Panc1 (cell line): ENCODE measurements at regions not wholly inside any gene's neighbourhood (a gene's known extent, or its start where the extent isn't known, plus 50 kb on each side); places are given as distances from the start of the nearest gene placed in this dataset.

Source experiments
- ATAC-seq: fragments of 200-7000 bp; cut with Tn5 transposase; 2 replicates; pipeline ENCODE4 v1.9.1; 2020; ENCODE audit warnings: mild to moderate bottlenecking, moderate library complexity
- BruUV-seq: library from RNA; stranded (reverse); fragments of 400-500 nt; replicated peaks from 2 replicates; lab custom pipeline; 2021; lab: Mats Ljungman, UMichigan
- CTCF ChIA-PET: fragments of 300-600 bp; sonication (Branson Sonifier 250); formaldehyde crosslinking; loops from one replicate; lab custom pipeline; 2022; ENCODE audit warnings: antibody characterized with exemption; lab: Charles Lee
- POLR2A ChIA-PET: fragments of 300-600 bp; sonication (Branson Sonifier 250); formaldehyde crosslinking; loops from one replicate; lab custom pipeline; 2022; ENCODE audit warnings: antibody characterized with exemption; lab: Charles Lee
- DNase-seq: peaks from one replicate; pipeline ENCODE4 v3.0.0-alpha.2; 2010; ENCODE audit warnings: low read depth, low spot score
- H3K27ac ChIP-seq: 2 replicates; pipeline ENCODE4 v1.5.1; 2011; ENCODE audit warnings: mild to moderate bottlenecking, low read length, inconsistent platforms
- H3K27me3 ChIP-seq: fragments of 200-500 bp; sonication (Bioruptor generic); 2 replicates; pipeline ENCODE4 v1.6.0; 2014; ENCODE audit warnings: low read length, inconsistent platforms; ENCODE audit not compliant: control insufficient read depth, insufficient read depth
- H3K36me3 ChIP-seq: fragments of 200-500 bp; sonication (Bioruptor generic); 2 replicates; pipeline ENCODE4 v1.5.1; 2014; ENCODE audit warnings: inconsistent platforms, mild to moderate bottlenecking, low read length, moderate library complexity; ENCODE audit not compliant: control insufficient read depth, insufficient read depth
- H3K4me1 ChIP-seq: 2 replicates; pipeline ENCODE4 v1.5.1; 2011; ENCODE audit warnings: inconsistent platforms, mild to moderate bottlenecking, low read length, moderate library complexity; ENCODE audit not compliant: control insufficient read depth, insufficient read depth
- H3K4me3 ChIP-seq, 2 experiments: 2 replicates each; pipeline ENCODE4 v1.5.1; 2011 to 2012; ENCODE audit warnings: low read depth in 2 of 2, low read length in 2 of 2, mild to moderate bottlenecking in 2 of 2, inconsistent platforms in 1 of 2, moderate library complexity in 1 of 2
- H3K9me3 ChIP-seq: fragments of 200-500 bp; sonication (Bioruptor generic); 2 replicates; pipeline ENCODE4 v1.5.1; 2014; ENCODE audit warnings: low read depth, mild to moderate bottlenecking, inconsistent platforms, low read length, moderate library complexity; ENCODE audit not compliant: control insufficient read depth, insufficient read depth
- POLR2AphosphoS5 ChIP-seq: IDR thresholded peaks from 2 replicates; pipeline ENCODE4 v1.6.1; 2012; ENCODE audit warnings: mild to moderate bottlenecking, low read depth, low read length, moderate library complexity
- SIN3A ChIP-seq: IDR thresholded peaks from 2 replicates; pipeline ENCODE4 v1.6.1; 2012; ENCODE audit warnings: low read depth, mild to moderate bottlenecking, low read length, moderate library complexity, borderline replicate concordance; ENCODE audit not compliant: insufficient read depth
- TCF7L2 ChIP-seq: IDR thresholded peaks from 2 replicates; pipeline ENCODE4 v1.6.1; 2011; ENCODE audit warnings: mild to moderate bottlenecking, low read depth, low read length, inconsistent platforms
- in situ Hi-C: cut with HindIII; loops from 2 replicates; pipeline ENCODE4 v1.10.0; 2016; ENCODE audit warnings: low sequenced_read_pairs, low pct_unique_long_range_greater_than_20kb
- intact Hi-C: fragments of 100-400 bp; cut with micrococcal nuclease; formaldehyde crosslinking; loops from one replicate; pipeline ENCODE4 v1.10.0; 2022; ENCODE audit not compliant: unreplicated experiment
- TF ChIP-seq, protein P1 (sequence below), 2 experiments: IDR thresholded peaks; 2 replicates each; pipeline ENCODE4 v1.6.1; 2011 to 2012; ENCODE audit warnings: low read depth in 2 of 2, control low read depth in 1 of 2, low read length in 1 of 2, mild to moderate bottlenecking in 1 of 2, moderate library complexity in 1 of 2; ENCODE audit not compliant: insufficient read depth in 1 of 2
- TF ChIP-seq, protein P2 (sequence below): fragments of 450-650 bp; IDR thresholded peaks from 2 replicates; pipeline ENCODE4 v1.5.1; 2017; ENCODE audit warnings: mild to moderate bottlenecking

DNA sequence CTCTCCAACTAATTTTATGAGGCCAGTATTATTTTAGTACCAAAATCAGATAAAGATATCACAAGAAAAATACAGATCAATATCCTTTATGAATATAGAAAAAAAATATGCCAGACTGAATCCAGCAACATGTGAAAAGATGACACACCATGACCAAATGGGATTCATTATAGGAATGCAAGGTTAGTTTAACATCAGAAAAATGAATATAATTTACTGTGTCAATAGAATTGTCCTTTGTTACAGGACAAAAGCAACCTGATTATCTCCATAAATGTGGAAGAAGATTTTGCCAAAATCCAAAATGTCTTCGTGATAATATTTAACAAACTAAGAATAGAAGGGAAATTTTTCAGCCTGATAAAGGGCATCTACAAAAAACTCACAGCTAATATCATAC, 66.4 kb upstream of the DAB2 start:
- TF ChIP-seq, protein P1, sequence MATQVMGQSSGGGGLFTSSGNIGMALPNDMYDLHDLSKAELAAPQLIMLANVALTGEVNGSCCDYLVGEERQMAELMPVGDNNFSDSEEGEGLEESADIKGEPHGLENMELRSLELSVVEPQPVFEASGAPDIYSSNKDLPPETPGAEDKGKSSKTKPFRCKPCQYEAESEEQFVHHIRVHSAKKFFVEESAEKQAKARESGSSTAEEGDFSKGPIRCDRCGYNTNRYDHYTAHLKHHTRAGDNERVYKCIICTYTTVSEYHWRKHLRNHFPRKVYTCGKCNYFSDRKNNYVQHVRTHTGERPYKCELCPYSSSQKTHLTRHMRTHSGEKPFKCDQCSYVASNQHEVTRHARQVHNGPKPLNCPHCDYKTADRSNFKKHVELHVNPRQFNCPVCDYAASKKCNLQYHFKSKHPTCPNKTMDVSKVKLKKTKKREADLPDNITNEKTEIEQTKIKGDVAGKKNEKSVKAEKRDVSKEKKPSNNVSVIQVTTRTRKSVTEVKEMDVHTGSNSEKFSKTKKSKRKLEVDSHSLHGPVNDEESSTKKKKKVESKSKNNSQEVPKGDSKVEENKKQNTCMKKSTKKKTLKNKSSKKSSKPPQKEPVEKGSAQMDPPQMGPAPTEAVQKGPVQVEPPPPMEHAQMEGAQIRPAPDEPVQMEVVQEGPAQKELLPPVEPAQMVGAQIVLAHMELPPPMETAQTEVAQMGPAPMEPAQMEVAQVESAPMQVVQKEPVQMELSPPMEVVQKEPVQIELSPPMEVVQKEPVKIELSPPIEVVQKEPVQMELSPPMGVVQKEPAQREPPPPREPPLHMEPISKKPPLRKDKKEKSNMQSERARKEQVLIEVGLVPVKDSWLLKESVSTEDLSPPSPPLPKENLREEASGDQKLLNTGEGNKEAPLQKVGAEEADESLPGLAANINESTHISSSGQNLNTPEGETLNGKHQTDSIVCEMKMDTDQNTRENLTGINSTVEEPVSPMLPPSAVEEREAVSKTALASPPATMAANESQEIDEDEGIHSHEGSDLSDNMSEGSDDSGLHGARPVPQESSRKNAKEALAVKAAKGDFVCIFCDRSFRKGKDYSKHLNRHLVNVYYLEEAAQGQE (IDR thresholded peaks at IDR 0.05; ENCODE audit: insufficient read depth in 1 of 2, low read depth in 2 of 2, low read length in 1 of 2) = no peak
- TF ChIP-seq SIN3A = no peak
- TF ChIP-seq, protein P2, sequence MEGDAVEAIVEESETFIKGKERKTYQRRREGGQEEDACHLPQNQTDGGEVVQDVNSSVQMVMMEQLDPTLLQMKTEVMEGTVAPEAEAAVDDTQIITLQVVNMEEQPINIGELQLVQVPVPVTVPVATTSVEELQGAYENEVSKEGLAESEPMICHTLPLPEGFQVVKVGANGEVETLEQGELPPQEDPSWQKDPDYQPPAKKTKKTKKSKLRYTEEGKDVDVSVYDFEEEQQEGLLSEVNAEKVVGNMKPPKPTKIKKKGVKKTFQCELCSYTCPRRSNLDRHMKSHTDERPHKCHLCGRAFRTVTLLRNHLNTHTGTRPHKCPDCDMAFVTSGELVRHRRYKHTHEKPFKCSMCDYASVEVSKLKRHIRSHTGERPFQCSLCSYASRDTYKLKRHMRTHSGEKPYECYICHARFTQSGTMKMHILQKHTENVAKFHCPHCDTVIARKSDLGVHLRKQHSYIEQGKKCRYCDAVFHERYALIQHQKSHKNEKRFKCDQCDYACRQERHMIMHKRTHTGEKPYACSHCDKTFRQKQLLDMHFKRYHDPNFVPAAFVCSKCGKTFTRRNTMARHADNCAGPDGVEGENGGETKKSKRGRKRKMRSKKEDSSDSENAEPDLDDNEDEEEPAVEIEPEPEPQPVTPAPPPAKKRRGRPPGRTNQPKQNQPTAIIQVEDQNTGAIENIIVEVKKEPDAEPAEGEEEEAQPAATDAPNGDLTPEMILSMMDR = no peak
- TF ChIP-seq POLR2AphosphoS5 = no peak
- no peak for TF ChIP-seq TCF7L2
- CTCF ChIA-PET = no interaction called here
- Histone ChIP-seq H3K27ac (no peak overlapping the region), H3K4me1 (no peaks in the 10 kb centered on the region), H3K9me3 (no peaks in the 10 kb centered on the region), H3K27me3 (no peaks in the 10 kb centered on the region), H3K4me3 (no peak overlapping the region), H3K36me3 (no peaks in the 10 kb centered on the region)
- no TSS peak for BruUV-seq
- in situ Hi-C loops (no loop called here), intact Hi-C loops (no loop called here)
- POLR2A ChIA-PET = no interaction called here
- no peak for DNase-seq
- ATAC-seq = no peak

DNA sequence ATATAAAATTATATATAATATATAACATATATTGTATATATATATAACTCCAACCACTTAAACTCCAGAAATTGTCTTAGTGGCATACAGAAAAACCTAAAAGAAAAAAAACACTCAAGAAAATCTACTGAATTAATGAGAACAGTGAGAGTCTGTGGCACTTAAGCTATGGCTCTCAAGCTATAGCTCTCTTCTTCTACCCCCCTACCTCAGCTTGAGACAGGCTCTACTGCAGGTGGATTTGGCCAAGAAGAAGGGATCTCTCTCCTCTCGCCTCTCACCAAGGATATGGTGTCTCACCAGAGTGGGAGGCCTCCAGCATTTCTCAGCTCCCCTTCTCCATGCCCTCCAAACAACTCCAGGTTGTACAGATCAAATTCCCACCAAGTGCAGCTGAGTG, 64.5 kb upstream of the DAB2 start:
- CTCF ChIA-PET = no interaction called here
- no peak for ATAC-seq
- H3K4me1 ChIP-seq = no peaks in the 10 kb centered on the region
- POLR2A ChIA-PET = no interaction called here
- no peak for DNase-seq
- no peak overlapping the region for H3K4me3 ChIP-seq
- H3K36me3 ChIP-seq = no peaks in the 10 kb centered on the region
- H3K27me3 ChIP-seq = no peaks in the 10 kb centered on the region
- no peak overlapping the region for H3K27ac ChIP-seq
- no peaks in the 10 kb centered on the region for H3K9me3 ChIP-seq
- in situ Hi-C loops = no loop called here
- intact Hi-C loops = no loop called here
- TF ChIP-seq, protein P2 = no peak
- TF ChIP-seq TCF7L2 (no peak), SIN3A (no peak), POLR2AphosphoS5 (no peak)
- TF ChIP-seq, protein P1 (IDR thresholded peaks at IDR 0.05; ENCODE audit: insufficient read depth in 1 of 2, low read depth in 2 of 2, low read length in 1 of 2) = no peak
- no TSS peak for BruUV-seq
